H1 (cell line): ENCODE measurements at regions not wholly inside any gene's neighbourhood (a gene's known extent, or its start where the extent isn't known, plus 50 kb on each side); places are given as distances from the start of the nearest gene placed in this dataset.
A peak's percentile ranks its signal among the peaks of the same experiment; 100 is the strongest.

ENCODE experiments used
- CTCF ChIA-PET: fragments of 300-600 bp; sonication (Branson Sonifier 250); formaldehyde crosslinking; loops from one replicate; lab custom pipeline; 2021; ENCODE audit not compliant: partially characterized antibody; lab: Charles Lee
- POLR2A ChIA-PET: fragments of 300-600 bp; sonication (Branson Sonifier 250); formaldehyde crosslinking; loops from one replicate; lab custom pipeline; 2021; ENCODE audit warnings: inconsistent platforms; ENCODE audit not compliant: partially characterized antibody; lab: Charles Lee
- DNase-seq, 2 experiments: peaks; one replicate each; pipeline versions ENCODE4 v3.0.0 to v3.0.0-alpha.2; 2010 to 2022; ENCODE audit warnings: low spot score in 2 of 2, low read depth in 1 of 2, mixed read lengths in 1 of 2
- FAIRE-seq: peaks from 2 replicates; lab custom pipeline; 2011; peaks lifted over from hg19 to GRCh38; lab: Jason Lieb, UNC
- H2AFZ ChIP-seq: 2 replicates; pipeline ENCODE4 v1.8.1; 2012; ENCODE audit warnings: low read length, inconsistent platforms
- H2AK5ac ChIP-seq: 2 replicates; pipeline ENCODE4 v1.6.1; 2013; ENCODE audit warnings: low read depth, low read length
- H2BK120ac ChIP-seq: replicated peaks from 2 replicates; pipeline ENCODE3; 2013; ENCODE audit warnings: low read depth, low read length, inconsistent platforms
- H2BK12ac ChIP-seq: 2 replicates; pipeline ENCODE4 v1.6.1; 2013; ENCODE audit warnings: low read depth, low read length
- H2BK15ac ChIP-seq: 2 replicates; pipeline ENCODE4 v1.6.1; 2013; ENCODE audit warnings: low read length
- H2BK20ac ChIP-seq: 2 replicates; pipeline ENCODE4 v1.6.1; 2013; ENCODE audit warnings: low read length
- H2BK5ac ChIP-seq: 2 replicates; pipeline ENCODE4 v1.6.1; 2013; ENCODE audit warnings: low read depth, low read length
- H3K14ac ChIP-seq: 2 replicates; pipeline ENCODE4 v1.6.1; 2013; ENCODE audit warnings: inconsistent platforms; ENCODE audit not compliant: insufficient read length
- H3K18ac ChIP-seq: 2 replicates; pipeline ENCODE4 v1.6.1; 2013; ENCODE audit warnings: low read length; ENCODE audit errors: extremely low read depth
- H3K23ac ChIP-seq: 2 replicates; pipeline ENCODE4 v1.6.1; 2013; ENCODE audit warnings: inconsistent platforms; ENCODE audit not compliant: insufficient read length
- H3K23me2 ChIP-seq: 2 replicates; pipeline ENCODE4 v1.6.1; 2013; ENCODE audit warnings: low read depth, low read length
- H3K27ac ChIP-seq: 2 replicates; pipeline ENCODE4 v1.6.1; 2011; ENCODE audit warnings: low read depth, low read length, inconsistent platforms
- H3K27me3 ChIP-seq, 4 experiments: replicated peaks in 1 of 4; 1 replicate in 1 of 4; 2 replicates in 3 of 4; pipeline versions ENCODE4 v1.6.1 to v1.8.1; 2011 to 2013; ENCODE audit warnings: low read length in 3 of 4, mild to moderate bottlenecking in 3 of 4, inconsistent platforms in 2 of 4, mixed read lengths in 2 of 4, moderate library complexity in 1 of 4; ENCODE audit not compliant: control insufficient read depth in 3 of 4, insufficient read depth in 3 of 4; ENCODE audit errors: extremely low read depth in 1 of 4
- H3K36me3 ChIP-seq, 4 experiments: 2 replicates each; pipeline versions ENCODE4 v1.6.1 to v1.8.1; 2011 to 2013; ENCODE audit warnings: mild to moderate bottlenecking in 4 of 4, low read length in 3 of 4, moderate library complexity in 2 of 4, control low read depth in 1 of 4, inconsistent platforms in 1 of 4; ENCODE audit not compliant: insufficient read depth in 4 of 4, control insufficient read depth in 2 of 4
- H3K4ac ChIP-seq: replicated peaks from 2 replicates; pipeline ENCODE3; 2013; ENCODE audit warnings: low read length, low read depth, mixed read lengths, inconsistent platforms; ENCODE audit not compliant: insufficient read length
- H3K4me1 ChIP-seq, 4 experiments: replicated peaks in 1 of 4; 1 replicate in 1 of 4; 2 replicates in 3 of 4; pipeline versions ENCODE4 v1.6.1 to v1.8.1; 2011 to 2013; ENCODE audit warnings: low read length in 3 of 4, inconsistent platforms in 2 of 4, mixed read lengths in 1 of 4; ENCODE audit not compliant: insufficient read depth in 4 of 4, control insufficient read depth in 3 of 4
- H3K4me2 ChIP-seq, 2 experiments: 2 replicates each; pipeline versions ENCODE4 v1.6.1 to v1.8.1; 2011 to 2013; ENCODE audit warnings: low read depth in 2 of 2, low read length in 2 of 2, control low read depth in 1 of 2, inconsistent platforms in 1 of 2, mild to moderate bottlenecking in 1 of 2; ENCODE audit not compliant: insufficient read depth in 1 of 2
- H3K4me3 ChIP-seq, 4 experiments: fragments of 200-600, 300-600 bp in 1 of 4; sonication (generic), shearing (Covaris generic), sonication (Bioruptor Twin) in 1 of 4; 2 replicates each; pipeline versions ENCODE4 v1.5.1 to v1.8.1; 2011 to 2016; ENCODE audit warnings: low read length in 4 of 4, low read depth in 3 of 4, control low read depth in 2 of 4, inconsistent platforms in 2 of 4, mild to moderate bottlenecking in 2 of 4, mixed read lengths in 1 of 4, moderate library complexity in 1 of 4; ENCODE audit not compliant: insufficient read depth in 2 of 4; ENCODE audit errors: extremely low read depth in 1 of 4
- H3K56ac ChIP-seq: replicated peaks from 2 replicates; pipeline ENCODE3; 2013; ENCODE audit warnings: low read depth, mild to moderate bottlenecking, mixed read lengths, low read length, inconsistent platforms; ENCODE audit not compliant: insufficient read length
- H3K79me1 ChIP-seq: 2 replicates; pipeline ENCODE4 v1.6.1; 2013; ENCODE audit warnings: low read depth, low read length, control low read depth
- H3K79me2 ChIP-seq, 2 experiments: 2 replicates each; pipeline versions ENCODE4 v1.6.1 to v1.8.1; 2012 to 2013; ENCODE audit warnings: low read length in 2 of 2, mild to moderate bottlenecking in 2 of 2, inconsistent platforms in 1 of 2; ENCODE audit not compliant: insufficient read depth in 2 of 2, control insufficient read depth in 1 of 2
- H3K9ac ChIP-seq, 4 experiments: replicated peaks in 1 of 4; 1 replicate in 1 of 4; 2 replicates in 3 of 4; pipeline versions ENCODE4 v1.6.1 to v1.8.1; 2011 to 2013; ENCODE audit warnings: low read depth in 3 of 4, low read length in 3 of 4, control low read depth in 2 of 4, mild to moderate bottlenecking in 2 of 4, moderate library complexity in 2 of 4, inconsistent platforms in 1 of 4; ENCODE audit errors: extremely low read depth in 1 of 4
- H3K9me3 ChIP-seq, 2 experiments: 2 replicates each; pipeline versions ENCODE4 v1.6.1 to v1.8.1; 2012 to 2013; ENCODE audit warnings: mild to moderate bottlenecking in 2 of 2, moderate library complexity in 2 of 2, control low read depth in 1 of 2, inconsistent platforms in 1 of 2, low read depth in 1 of 2, low read length in 1 of 2, mixed read lengths in 1 of 2; ENCODE audit not compliant: insufficient read depth in 2 of 2
- H4K20me1 ChIP-seq, 2 experiments: replicated peaks in 1 of 2; 2 replicates each; pipeline versions ENCODE3 to v1.8.1; 2011 to 2013; ENCODE audit warnings: inconsistent platforms in 2 of 2, low read length in 2 of 2, mild to moderate bottlenecking in 1 of 2; ENCODE audit not compliant: insufficient read depth in 2 of 2, control insufficient read depth in 1 of 2
- H4K5ac ChIP-seq: 2 replicates; pipeline ENCODE4 v1.6.1; 2013; ENCODE audit warnings: low read length, low read depth, mixed read lengths, inconsistent platforms; ENCODE audit not compliant: insufficient read length
- H4K8ac ChIP-seq: 2 replicates; pipeline ENCODE4 v1.8.0; 2013; ENCODE audit warnings: mild to moderate bottlenecking, moderate library complexity, low read length, inconsistent platforms; ENCODE audit not compliant: insufficient read depth; ENCODE audit errors: extremely low read depth
- H4K91ac ChIP-seq: replicated peaks from 2 replicates; pipeline ENCODE3; 2013; ENCODE audit warnings: low read length, mixed read lengths, inconsistent platforms; ENCODE audit not compliant: insufficient read length
- CHD2 ChIP-seq: IDR thresholded peaks from 2 replicates; pipeline ENCODE4 v1.6.1; 2012; ENCODE audit warnings: low read length, improper control_type of control experiment
- CTBP2 ChIP-seq: IDR thresholded peaks from 2 replicates; pipeline ENCODE4 v1.7.0; 2011; ENCODE audit warnings: borderline replicate concordance, mild to moderate bottlenecking, moderate library complexity, mixed read lengths, low read length; ENCODE audit not compliant: insufficient read depth, insufficient read length
- EP300 ChIP-seq, 2 experiments: IDR thresholded peaks; 1 replicate in 1 of 2; 2 replicates in 1 of 2; pipeline ENCODE4 v1.6.1; 2011 to 2012; ENCODE audit warnings: low read depth in 2 of 2, low read length in 2 of 2, mild to moderate bottlenecking in 2 of 2, borderline replicate concordance in 1 of 2, inconsistent platforms in 1 of 2, moderate library complexity in 1 of 2
- GTF2F1 ChIP-seq: IDR thresholded peaks from 2 replicates; pipeline ENCODE4 v1.6.1; 2012; ENCODE audit warnings: low read depth, low read length, improper control_type of control experiment, borderline replicate concordance
- HDAC2 ChIP-seq, 2 experiments: fragments of 300-600 bp in 1 of 2; sonication (generic) in 1 of 2; IDR thresholded peaks; 2 replicates each; pipeline ENCODE4 v1.6.1; 2011 to 2012; ENCODE audit warnings: low read depth in 2 of 2, low read length in 2 of 2, mild to moderate bottlenecking in 2 of 2, moderate library complexity in 2 of 2, borderline replicate concordance in 1 of 2, inconsistent platforms in 1 of 2
- HDAC6 ChIP-seq: IDR thresholded peaks from one replicate; pipeline ENCODE4 v1.7.1; 2012; ENCODE audit warnings: low read depth, mild to moderate bottlenecking, inconsistent platforms, low read length, moderate library complexity
- NRF1 ChIP-seq: IDR thresholded peaks from 2 replicates; pipeline ENCODE4 v1.6.1; 2011; ENCODE audit warnings: mild to moderate bottlenecking, low read depth, low read length, improper control_type of control experiment
- POLR2A ChIP-seq, 2 experiments: IDR thresholded peaks; 1 replicate in 1 of 2; 2 replicates in 1 of 2; pipeline ENCODE4 v1.6.1; 2011; ENCODE audit warnings: low read depth in 2 of 2, low read length in 2 of 2, mild to moderate bottlenecking in 2 of 2; ENCODE audit errors: control extremely low read depth in 1 of 2
- POU5F1 ChIP-seq: IDR thresholded peaks from 2 replicates; pipeline ENCODE4 v1.6.1; 2011; ENCODE audit warnings: low read depth, mild to moderate bottlenecking, low read length, moderate library complexity
- RBBP5 ChIP-seq: IDR thresholded peaks from 2 replicates; pipeline ENCODE4 v1.7.1; 2012; ENCODE audit warnings: low read depth, mild to moderate bottlenecking, inconsistent platforms, low read length, moderate library complexity, borderline replicate concordance
- RFX5 ChIP-seq: IDR thresholded peaks from 2 replicates; pipeline ENCODE4 v1.6.1; 2011; ENCODE audit warnings: low read depth, low read length, improper control_type of control experiment, borderline replicate concordance
- SIX5 ChIP-seq: IDR thresholded peaks from 2 replicates; pipeline ENCODE4 v1.6.1; 2011; ENCODE audit warnings: mild to moderate bottlenecking, low read depth, low read length
- TBP ChIP-seq: IDR thresholded peaks from 2 replicates; pipeline ENCODE4 v1.6.1; 2011; ENCODE audit warnings: low read depth, low read length, improper control_type of control experiment
- WGBS, 2 experiments: shearing (Covaris generic) in 1 of 2; methylation state at CpG; one replicate each; pipeline versions ENCODE4 v1.1.6 to v1.1.7; 2013 to 2015; ENCODE audit warnings: low lambda C conversion rate in 2 of 2, mixed read lengths in 2 of 2, inconsistent platforms in 1 of 2, low coverage in 1 of 2, missing lambda C conversion rate in 1 of 2; ENCODE audit not compliant: insufficient replicate concordance in 2 of 2, insufficient coverage in 1 of 2, insufficient read length in 1 of 2; ENCODE audit errors: extremely low coverage in 1 of 2, missing lambda C conversion rate in 1 of 2; 5-methylcytosine and 5-hydroxymethylcytosine counted together
- TF ChIP-seq, protein P1 (sequence below): IDR thresholded peaks from 2 replicates; pipeline ENCODE4 v1.6.1; 2011; ENCODE audit warnings: low read depth, mild to moderate bottlenecking, low read length; ENCODE audit not compliant: insufficient read depth

DNA sequence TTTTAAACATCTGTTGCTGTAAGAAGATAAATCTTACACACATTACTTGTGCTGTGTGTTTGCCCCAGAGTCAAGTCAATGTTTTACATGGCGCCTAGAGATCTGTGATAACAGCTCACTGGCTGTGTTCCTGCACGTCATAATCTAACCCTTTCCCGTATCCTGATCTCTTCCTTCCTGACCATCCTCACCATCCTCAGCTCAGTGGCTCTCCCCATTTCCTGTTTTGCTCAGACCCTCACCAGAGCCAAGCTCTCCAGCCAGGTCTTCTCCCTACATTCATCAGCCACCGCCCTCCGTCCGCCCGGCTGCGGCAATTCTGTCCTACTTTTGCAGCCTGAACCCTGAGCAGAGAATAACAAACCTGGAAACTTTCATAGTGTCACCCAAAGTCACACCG, 824.7 kb downstream of the USP25 start:
- POLR2A ChIA-PET, result no interaction called here
- H3K79me1 ChIP-seq, result no peaks in the 10 kb centered on the region
- no peak overlapping the region for H2BK20ac ChIP-seq
- no peaks in the 10 kb centered on the region for H4K20me1 ChIP-seq
- H2BK15ac ChIP-seq, result no peak overlapping the region
- no peak overlapping the region for H3K4me2 ChIP-seq
- H3K56ac ChIP-seq, result no peak overlapping the region
- DNase-seq, result no peak
- H3K23ac ChIP-seq, result no peak overlapping the region
- H3K79me2 ChIP-seq, result no peaks in the 10 kb centered on the region
- no peak overlapping the region for H3K18ac ChIP-seq
- CTCF ChIA-PET, result no interaction called here
- no peaks in the 10 kb centered on the region for H3K9me3 ChIP-seq
- H2BK120ac ChIP-seq, result no peak overlapping the region
- no peak overlapping the region for H3K9ac ChIP-seq
- no peak overlapping the region for H3K27ac ChIP-seq
- H3K36me3 ChIP-seq, result no peaks in the 10 kb centered on the region
- H3K4me3 ChIP-seq, result no peak overlapping the region
- H2AFZ ChIP-seq, result peak overlapping the region; percentile 69
- H3K27me3 ChIP-seq, result no peaks in the 10 kb centered on the region
- no peak for FAIRE-seq
- WGBS, 2 experiments, result 92% methylated on average over 9 of the region's 9 CpGs; no CpG with 5 or more reads in 1 of the 2 experiments
- H4K8ac ChIP-seq, result no peak overlapping the region
- H3K4ac ChIP-seq, result no peak overlapping the region
- H2AK5ac ChIP-seq, result no peak overlapping the region
- peaks cover 0 to 2% (median under 1%) of the 10 kb centered on the region in 4 experiments; a peak in 2 of 7 replicates for H3K4me1 ChIP-seq
- no peak overlapping the region; the same call in 1 of the 2 replicates for H2BK12ac ChIP-seq
- H2BK5ac ChIP-seq, result no peak overlapping the region
- H4K5ac ChIP-seq, result no peak overlapping the region
- H3K14ac ChIP-seq, result no peak overlapping the region
- no peaks in the 10 kb centered on the region for H3K23me2 ChIP-seq
- H4K91ac ChIP-seq, result no peak overlapping the region
- no peak for TF ChIP-seq HDAC2 (IDR thresholded peaks at IDR 0.05; ENCODE audit: borderline replicate concordance in 1 of 2, low read depth in 2 of 2, low read length in 2 of 2)
- TF ChIP-seq, protein P1, sequence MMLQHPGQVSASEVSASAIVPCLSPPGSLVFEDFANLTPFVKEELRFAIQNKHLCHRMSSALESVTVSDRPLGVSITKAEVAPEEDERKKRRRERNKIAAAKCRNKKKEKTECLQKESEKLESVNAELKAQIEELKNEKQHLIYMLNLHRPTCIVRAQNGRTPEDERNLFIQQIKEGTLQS, result no peak
- no peak for TF ChIP-seq EP300 (IDR thresholded peaks at IDR 0.05; ENCODE audit: borderline replicate concordance in 1 of 2, low read depth in 2 of 2, low read length in 2 of 2)
- TF ChIP-seq POLR2A (IDR thresholded peaks at IDR 0.05; ENCODE audit: control extremely low read depth in 1 of 2, low read depth in 2 of 2, low read length in 2 of 2), result no peak
- TF ChIP-seq HDAC6, result no peak
- TF ChIP-seq CTBP2, result no peak
- no peak for TF ChIP-seq RFX5
- no peak for TF ChIP-seq CHD2
- TF ChIP-seq SIX5, result no peak
- TF ChIP-seq TBP, result no peak
- no peak for TF ChIP-seq RBBP5
- no peak for TF ChIP-seq POU5F1
- no peak for TF ChIP-seq NRF1
- no peak for TF ChIP-seq GTF2F1
